Islet of Langerhans (tissue), 1 donor: ENCODE measurements at regions not wholly inside any gene's neighbourhood (a gene's known extent, or its start where the extent isn't known, plus 50 kb on each side); places are given as distances from the start of the nearest gene placed in this dataset.

Experiments
- FAIRE-seq: peaks from one replicate; lab custom pipeline; 2011; peaks lifted over from hg19 to GRCh38; lab: Jason Lieb, UNC

GRCh38 chr1:60162936-60163335 is 89.4 kb upstream of the C1orf87 start:
- no peak for FAIRE-seq

- FAIRE-seq, result no peak
Observed at GRCh38 chr1:60160141-60160540, 86.6 kb upstream of the C1orf87 start.

- FAIRE-seq, result no peak
Observed at GRCh38 chr1:60156371-60156770, 82.8 kb upstream of the C1orf87 start.

- no peak for FAIRE-seq
Observed at GRCh38 chr1:60153961-60154360, 80.4 kb upstream of the C1orf87 start.

- FAIRE-seq, result no peak
Observed at GRCh38 chr1:60152891-60153290, 79.3 kb upstream of the C1orf87 start.

- FAIRE-seq, result no peak
Observed at GRCh38 chr1:60151311-60151710, 77.7 kb upstream of the C1orf87 start.

- peak; percentile 81 for FAIRE-seq
Observed at GRCh38 chr1:60149251-60149650, 75.7 kb upstream of the C1orf87 start.

- no peak for FAIRE-seq
Observed at GRCh38 chr1:60146884-60147283, 73.3 kb upstream of the C1orf87 start.

- FAIRE-seq, result no peak
Observed at GRCh38 chr1:60145771-60146170, 72.2 kb upstream of the C1orf87 start.

GRCh38 chr1:60141743-60142142 is 68.2 kb upstream of the C1orf87 start:
- FAIRE-seq, result no peak

GRCh38 chr1:60141276-60141675 is 67.7 kb upstream of the C1orf87 start:
- no peak for FAIRE-seq

- no peak for FAIRE-seq
Observed at GRCh38 chr1:60137406-60137805, 63.8 kb upstream of the C1orf87 start.

- FAIRE-seq, result no peak
Observed at GRCh38 chr1:60136395-60136794, 62.8 kb upstream of the C1orf87 start.

- FAIRE-seq, result no peak
Observed at GRCh38 chr1:60134716-60135115, 61.1 kb upstream of the C1orf87 start.

GRCh38 chr1:60133848-60134247 is 60.3 kb upstream of the C1orf87 start:
- FAIRE-seq, result peak; percentile 76

- no peak for FAIRE-seq
Observed at GRCh38 chr1:60133000-60133673, 59.6 kb upstream of the C1orf87 start.

GRCh38 chr1:60132108-60132507 is 58.5 kb upstream of the C1orf87 start:
- no peak for FAIRE-seq

GRCh38 chr1:60130703-60131102 is 57.1 kb upstream of the C1orf87 start:
- no peak for FAIRE-seq

GRCh38 chr1:60129911-60130310 is 56.3 kb upstream of the C1orf87 start:
- no peak for FAIRE-seq

GRCh38 chr1:60126723-60127122 is 53.2 kb upstream of the C1orf87 start:
- no peak for FAIRE-seq
